Right lobe of liver (tissue), 6 donors: ENCODE measurements at regions not wholly inside any gene's neighbourhood (a gene's known extent, or its start where the extent isn't known, plus 50 kb on each side); places are given as distances from the start of the nearest gene placed in this dataset.
"Not testable (repeated sequence)": the region's sequence is repeated elsewhere in the genome, so short reads cannot be mapped to it uniquely, and the experiment has no call there.

ENCODE experiments used
- ATAC-seq, 4 donors: fragments of 200-7000 bp; cut with Tn5 transposase; one replicate each; pipeline ENCODE4 v1.9.1; 2020; ENCODE audit warnings: mild to moderate bottlenecking in 4 of 4, moderate library complexity in 4 of 4
- DNase-seq, 3 donors: peaks; one replicate each; pipeline ENCODE4 v3.0.0-alpha.2; 2020
- H3K27ac ChIP-seq, 3 donors: fragments of 200-600 bp; one replicate each; pipeline ENCODE4 v1.8.0; 2022
- H3K27me3 ChIP-seq, 2 donors: fragments of 200-600 bp; one replicate each; pipeline ENCODE4 v1.8.0; 2022
- H3K36me3 ChIP-seq, 4 donors: fragments of 200-600 bp; sonication (generic) in 1 of 4; one replicate each; pipeline versions ENCODE4 v1.5.1 to v1.8.0; 2017 to 2022; ENCODE audit warnings: control low read depth in 1 of 4
- H3K4me1 ChIP-seq, 4 donors: fragments of 200-600 bp; sonication (generic) in 1 of 4; one replicate each; pipeline versions ENCODE4 v1.5.1 to v1.8.0; 2017 to 2022; ENCODE audit warnings: control low read depth in 1 of 4
- H3K4me3 ChIP-seq, 3 donors: fragments of 200-600 bp; one replicate each; pipeline ENCODE4 v1.8.0; 2022
- H3K9me3 ChIP-seq, 4 donors: fragments of 200-600 bp; sonication (generic) in 1 of 4; one replicate each; pipeline versions ENCODE4 v1.5.1 to v1.8.0; 2017 to 2022; ENCODE audit warnings: control low read depth in 1 of 4
- POLR2A ChIP-seq: fragments of 450-650 bp; IDR thresholded peaks from one replicate; pipeline ENCODE4 v1.6.1; 2017; ENCODE audit warnings: antibody characterized with exemption, mild to moderate bottlenecking
- WGBS: methylation state at CpG from one replicate; pipeline ENCODE4 v1.1.6; 2018; ENCODE audit warnings: low coverage, low lambda C conversion rate; ENCODE audit not compliant: insufficient coverage; ENCODE audit errors: missing lambda C conversion rate; 5-methylcytosine and 5-hydroxymethylcytosine counted together
- intact Hi-C, 2 donors: fragments of 100-400 bp; cut with DNase I; formaldehyde crosslinking; loops; one replicate each; pipeline versions ENCODE4 v1.11.2 to v1.14.1; 2022
- TF ChIP-seq, protein P1 (sequence below), 4 donors: fragments of 200-600 bp in 3 of 4; fragments of 450-650 bp in 1 of 4; IDR thresholded peaks; one replicate each; pipeline versions ENCODE4 v1.5.1 to v1.8.0; 2016 to 2022; ENCODE audit warnings: antibody characterized with exemption in 4 of 4, mild to moderate bottlenecking in 2 of 4
- donor health status: DM: no; HTN: yes; CAD: no.
- donor health status: DM: no; HTN: no; CAD: no.
- donor health status: DM: no; HTN: no; CAD: no.
- donor health status: DM: no; HTN: yes; CAD: no.
- donor health status: DM: no; HTN: yes; CAD: no.

DNA sequence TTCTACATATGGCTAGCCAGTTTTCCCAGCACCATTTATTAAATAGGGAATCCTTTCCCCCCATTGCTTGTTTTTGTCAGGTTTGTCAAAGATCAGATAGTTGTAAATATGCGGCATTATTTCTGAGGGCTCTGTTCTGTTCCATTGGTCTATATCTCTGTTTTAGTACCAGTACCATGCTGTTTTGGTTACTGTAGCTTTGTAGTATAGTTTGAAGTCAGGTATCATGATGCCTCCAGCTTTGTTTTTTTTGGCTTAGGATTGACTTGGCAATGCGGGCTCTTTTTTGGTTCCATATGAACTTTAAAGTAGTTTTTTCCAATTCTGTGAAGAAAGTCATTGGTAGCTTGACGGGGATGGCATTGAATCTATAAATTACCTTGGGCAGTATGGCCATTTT lies 60.0 kb upstream of the GPC3 start:
- H3K27ac ChIP-seq, H3K27me3 ChIP-seq, ATAC-seq, intact Hi-C loops, H3K4me1 ChIP-seq, H3K36me3 ChIP-seq, H3K9me3 ChIP-seq, H3K4me3 ChIP-seq, DNase-seq: not testable (repeated sequence)
- WGBS = 96% methylated on average over 3 of the region's 3 CpGs

DNA sequence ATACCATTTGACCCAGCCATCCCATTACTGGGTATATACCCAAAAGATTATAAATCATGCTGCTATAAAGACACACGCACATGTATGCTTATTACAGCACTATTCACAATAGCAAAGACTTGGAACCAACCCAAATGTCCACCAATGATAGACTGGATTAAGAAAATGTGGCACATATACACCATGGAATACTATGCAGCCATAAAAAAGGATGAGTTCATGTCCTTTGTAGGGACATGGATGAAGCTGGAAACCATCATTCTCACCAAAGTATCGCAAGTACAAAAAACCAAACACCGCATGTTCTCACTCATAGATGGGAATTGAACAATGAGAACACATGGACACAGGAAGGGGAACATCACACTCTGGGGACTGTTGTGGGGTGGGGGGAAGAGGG lies 81.7 kb upstream of the GPC3 start:
- H3K9me3 ChIP-seq, H3K36me3 ChIP-seq, H3K27ac ChIP-seq, DNase-seq, ATAC-seq, H3K4me1 ChIP-seq, intact Hi-C loops, H3K4me3 ChIP-seq, H3K27me3 ChIP-seq: not testable (repeated sequence)
- WGBS = 80% methylated on average over 3 of the region's 3 CpGs

DNA sequence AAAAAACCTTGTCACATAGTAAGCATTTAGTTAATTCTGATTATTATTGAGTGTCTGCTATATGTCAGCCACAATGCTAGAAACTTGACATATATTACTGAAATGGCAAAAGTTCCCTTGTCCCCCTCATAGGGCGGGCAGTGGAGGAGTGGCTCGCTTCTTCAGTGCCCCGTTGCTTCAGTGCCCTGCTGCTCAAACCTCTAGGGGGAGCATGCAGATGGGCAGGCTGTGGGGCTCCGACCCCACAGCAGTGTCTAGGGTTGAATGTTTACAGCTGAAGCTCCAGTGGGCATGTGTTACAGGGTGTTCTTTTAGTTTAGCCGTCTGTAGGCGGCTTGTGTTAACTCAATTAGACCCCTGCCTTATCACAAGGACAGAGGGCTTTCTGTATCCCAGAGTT lies 86.5 kb upstream of the GPC3 start:
- intact Hi-C loops, ATAC-seq, H3K27ac ChIP-seq, DNase-seq, H3K4me1 ChIP-seq, H3K36me3 ChIP-seq, H3K4me3 ChIP-seq, H3K9me3 ChIP-seq, H3K27me3 ChIP-seq: not testable (repeated sequence)
- 47% methylated on average over 3 of the region's 6 CpGs for WGBS

DNA sequence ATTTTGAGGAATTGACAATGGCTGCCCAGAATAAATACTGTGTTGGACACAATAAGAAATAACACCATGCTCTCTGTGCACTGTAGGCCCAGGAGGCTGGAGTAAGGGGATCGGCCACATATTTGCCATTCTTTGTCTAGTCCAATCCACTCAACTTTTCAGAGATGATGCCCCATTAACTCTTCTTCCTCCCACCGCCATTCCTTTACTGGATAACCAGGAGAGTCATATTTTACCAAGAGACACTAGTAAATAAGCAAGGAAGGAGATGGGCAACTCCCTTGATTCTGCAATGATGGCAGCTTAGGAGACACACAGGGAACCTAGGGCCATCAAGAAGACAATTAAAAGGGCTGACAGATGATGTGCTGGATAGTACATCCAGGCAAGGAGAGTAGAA lies 87.9 kb upstream of the GPC3 start:
- intact Hi-C loops = no loop called here
- DNase-seq (no peak), ATAC-seq (no peak)
- Histone ChIP-seq H3K27ac (no peak overlapping the region), H3K4me1 (no peaks in the 10 kb centered on the region), H3K4me3 (no peak overlapping the region), H3K27me3 (no peaks in the 10 kb centered on the region), H3K36me3 (no peaks in the 10 kb centered on the region), H3K9me3 (no peaks in the 10 kb centered on the region)
- no peak for TF ChIP-seq POLR2A
- TF ChIP-seq, protein P1, sequence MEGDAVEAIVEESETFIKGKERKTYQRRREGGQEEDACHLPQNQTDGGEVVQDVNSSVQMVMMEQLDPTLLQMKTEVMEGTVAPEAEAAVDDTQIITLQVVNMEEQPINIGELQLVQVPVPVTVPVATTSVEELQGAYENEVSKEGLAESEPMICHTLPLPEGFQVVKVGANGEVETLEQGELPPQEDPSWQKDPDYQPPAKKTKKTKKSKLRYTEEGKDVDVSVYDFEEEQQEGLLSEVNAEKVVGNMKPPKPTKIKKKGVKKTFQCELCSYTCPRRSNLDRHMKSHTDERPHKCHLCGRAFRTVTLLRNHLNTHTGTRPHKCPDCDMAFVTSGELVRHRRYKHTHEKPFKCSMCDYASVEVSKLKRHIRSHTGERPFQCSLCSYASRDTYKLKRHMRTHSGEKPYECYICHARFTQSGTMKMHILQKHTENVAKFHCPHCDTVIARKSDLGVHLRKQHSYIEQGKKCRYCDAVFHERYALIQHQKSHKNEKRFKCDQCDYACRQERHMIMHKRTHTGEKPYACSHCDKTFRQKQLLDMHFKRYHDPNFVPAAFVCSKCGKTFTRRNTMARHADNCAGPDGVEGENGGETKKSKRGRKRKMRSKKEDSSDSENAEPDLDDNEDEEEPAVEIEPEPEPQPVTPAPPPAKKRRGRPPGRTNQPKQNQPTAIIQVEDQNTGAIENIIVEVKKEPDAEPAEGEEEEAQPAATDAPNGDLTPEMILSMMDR (IDR thresholded peaks at IDR 0.05) = no peak
- 65% methylated on average over 2 of the region's 2 CpGs for WGBS

DNA sequence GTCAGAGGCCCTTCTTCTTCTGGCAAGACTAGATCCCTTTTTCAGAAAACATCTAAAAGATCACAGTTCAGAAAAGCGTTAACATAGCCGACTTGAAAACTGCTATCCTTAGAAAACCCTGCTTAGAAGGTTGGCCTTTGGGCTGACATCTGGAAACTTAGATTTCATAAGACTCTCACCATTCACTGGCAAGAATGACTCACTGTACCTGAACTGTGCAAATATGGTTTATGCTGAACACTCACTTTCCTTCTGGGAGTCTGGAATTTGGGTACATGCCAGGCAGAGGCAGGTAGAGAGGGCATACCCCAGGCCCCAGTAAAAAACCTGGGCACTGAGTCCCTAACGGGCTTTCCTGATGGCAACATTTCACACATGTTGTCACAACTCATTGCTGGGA lies 88.8 kb upstream of the GPC3 start:
- 51% methylated on average over 3 of the region's 3 CpGs for WGBS
- H3K27me3 ChIP-seq = no peaks in the 10 kb centered on the region
- H3K27ac ChIP-seq = no peak overlapping the region
- H3K9me3 ChIP-seq = no peaks in the 10 kb centered on the region
- intact Hi-C loops = no loop called here
- no peaks in the 10 kb centered on the region for H3K36me3 ChIP-seq
- no peak for DNase-seq
- TF ChIP-seq, protein P1 (IDR thresholded peaks at IDR 0.05) = no peak
- no peak for TF ChIP-seq POLR2A
- no peak for ATAC-seq
- no peak overlapping the region for H3K4me3 ChIP-seq
- H3K4me1 ChIP-seq = no peaks in the 10 kb centered on the region

DNA sequence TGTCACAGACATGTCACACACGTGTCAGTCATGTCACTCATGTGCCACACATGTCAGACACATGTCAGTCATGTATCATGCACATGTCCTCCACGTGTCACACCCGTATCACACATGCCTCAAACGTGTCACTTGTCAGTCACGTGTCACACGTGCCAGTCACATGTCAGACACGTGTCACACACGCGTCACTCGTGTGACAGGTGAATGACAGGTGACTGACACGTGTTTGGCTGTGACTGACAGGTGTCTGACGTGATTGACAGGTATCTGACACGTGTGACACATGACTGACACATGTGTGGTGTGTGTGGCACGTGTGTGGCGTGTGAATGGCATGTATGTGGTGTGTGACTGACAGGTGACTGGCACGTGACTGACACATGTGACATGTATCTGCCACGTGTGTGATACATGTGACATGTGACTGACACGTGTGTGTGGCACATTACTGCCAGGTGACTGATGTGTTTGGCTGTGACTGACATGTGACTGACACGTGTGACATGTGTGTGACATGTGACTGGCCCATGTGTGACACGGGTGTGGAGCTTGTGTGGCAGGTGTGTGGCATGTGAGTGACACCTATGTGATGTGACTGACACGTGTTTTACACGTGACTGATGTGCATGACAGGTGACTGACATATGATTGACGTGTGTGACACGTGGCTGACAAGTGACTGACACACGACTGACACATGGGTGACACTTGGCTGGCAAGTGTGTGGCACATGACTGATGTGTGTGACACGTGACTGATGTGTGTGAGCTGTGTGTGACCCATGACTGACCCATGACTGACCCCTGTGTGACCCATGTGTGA lies 90.7 kb upstream of the GPC3 start:
- WGBS = 64% methylated on average over 8 of the region's 26 CpGs
- no peaks in the 10 kb centered on the region for H3K9me3 ChIP-seq
- ATAC-seq (no peak), DNase-seq (no peak)
- H3K27me3 ChIP-seq = no peaks in the 10 kb centered on the region
- no peaks in the 10 kb centered on the region for H3K4me1 ChIP-seq
- H3K4me3 ChIP-seq = no peak overlapping the region
- H3K36me3 ChIP-seq = no peaks in the 10 kb centered on the region
- H3K27ac ChIP-seq = no peak overlapping the region
- TF ChIP-seq POLR2A = no peak
- TF ChIP-seq, protein P1 (IDR thresholded peaks at IDR 0.05) = no peak
- intact Hi-C loops = no loop called here
